Memory B cell (primary cell): ENCODE measurements at regions not wholly inside any gene's neighbourhood (a gene's known extent, or its start where the extent isn't known, plus 50 kb on each side); places are given as distances from the start of the nearest gene placed in this dataset.
A peak's percentile ranks its signal among the peaks of the same experiment; 100 is the strongest.

Source experiments
- ATAC-seq: fragments of 150-1000 bp; cut with Tn5 transposase; 2 replicates; pipeline ENCODE4 v1.10.0; 2021; ENCODE audit warnings: low read depth, mild to moderate bottlenecking, moderate library complexity
- DNase-seq, 2 donors: peaks; one replicate each; pipeline ENCODE4 v3.0.0; 2022; ENCODE audit warnings: low spot score in 2 of 2
- H3K27ac Mint-ChIP-seq: one replicate; pipeline ENCODE4 v1.8.0; 2022; ENCODE audit warnings: mild to moderate bottlenecking, moderate library complexity, mixed read lengths
- H3K27me3 Mint-ChIP-seq: one replicate; pipeline ENCODE4 v1.8.0; 2022; ENCODE audit warnings: mixed read lengths
- H3K36me3 Mint-ChIP-seq: one replicate; pipeline ENCODE4 v1.8.0; 2022; ENCODE audit warnings: mild to moderate bottlenecking, mixed read lengths
- H3K4me1 Mint-ChIP-seq: one replicate; pipeline ENCODE4 v1.8.0; 2022; ENCODE audit warnings: mixed read lengths
- H3K4me3 Mint-ChIP-seq: one replicate; pipeline ENCODE4 v1.8.0; 2022; ENCODE audit warnings: mild to moderate bottlenecking, moderate library complexity, mixed read lengths
- H3K9me3 Mint-ChIP-seq: one replicate; pipeline ENCODE4 v1.8.0; 2022; ENCODE audit warnings: mixed read lengths

GRCh38 chr20:21609981-21610380 is 95.5 kb upstream of the PAX1 start:
- H3K9me3 Mint-ChIP-seq = peaks cover 8% of the 10 kb centered on the region
- no peaks in the 10 kb centered on the region for H3K36me3 Mint-ChIP-seq
- H3K4me1 Mint-ChIP-seq = no peaks in the 10 kb centered on the region
- no peak overlapping the region for H3K27ac Mint-ChIP-seq
- no peak overlapping the region for H3K4me3 Mint-ChIP-seq
- DNase-seq (no peak), ATAC-seq (no peak)
- H3K27me3 Mint-ChIP-seq = peaks cover 13% of the 10 kb centered on the region

GRCh38 chr20:21609221-21609620 is 95.4 kb upstream of the NKX2-2 start:
- Mint-ChIP-seq H3K27me3 (peaks cover 13% of the 10 kb centered on the region), H3K9me3 (peaks cover 8% of the 10 kb centered on the region), H3K4me3 (no peak overlapping the region), H3K4me1 (no peaks in the 10 kb centered on the region), H3K36me3 (no peaks in the 10 kb centered on the region), H3K27ac (no peak overlapping the region)
- ATAC-seq (no peak), DNase-seq (no peak)

- no peak overlapping the region for H3K27ac Mint-ChIP-seq
- H3K4me1 Mint-ChIP-seq = no peaks in the 10 kb centered on the region
- no peak overlapping the region for H3K4me3 Mint-ChIP-seq
- no peak for DNase-seq
- peaks cover 13% of the 10 kb centered on the region for H3K27me3 Mint-ChIP-seq
- no peaks in the 10 kb centered on the region for H3K36me3 Mint-ChIP-seq
- no peak for ATAC-seq
- H3K9me3 Mint-ChIP-seq = peaks cover 8% of the 10 kb centered on the region
These were observed 94.9 kb upstream of the NKX2-2 start for GRCh38 chr20:21608777-21609176.

- H3K27ac Mint-ChIP-seq = no peak overlapping the region
- no peak for DNase-seq
- no peak for ATAC-seq
- no peaks in the 10 kb centered on the region for H3K4me1 Mint-ChIP-seq
- H3K9me3 Mint-ChIP-seq = peaks cover 8% of the 10 kb centered on the region
- no peak overlapping the region for H3K4me3 Mint-ChIP-seq
- peaks cover 13% of the 10 kb centered on the region for H3K27me3 Mint-ChIP-seq
- H3K36me3 Mint-ChIP-seq = no peaks in the 10 kb centered on the region
These were observed 94.3 kb upstream of the NKX2-2 start for GRCh38 chr20:21607971-21608725.

DNA sequence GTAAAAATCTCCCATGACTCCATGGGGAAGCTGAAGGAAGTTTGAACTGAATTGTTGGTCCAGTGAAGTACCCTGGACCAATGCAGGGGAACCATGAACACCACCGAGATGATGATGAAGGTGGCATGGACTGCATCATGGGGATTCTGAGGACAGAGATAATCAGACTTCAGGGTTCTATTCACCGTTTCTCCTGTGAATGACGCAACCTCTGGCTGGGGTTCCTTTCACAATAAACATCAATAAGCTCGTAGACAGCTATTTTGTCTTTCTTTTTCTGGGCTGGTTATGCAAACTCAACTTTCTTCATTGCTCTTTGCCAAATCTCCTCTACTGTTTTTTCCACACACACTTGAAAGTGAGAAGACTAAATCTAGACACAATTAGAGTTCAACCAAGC is 87.9 kb upstream of the NKX2-2 start:
- no peaks in the 10 kb centered on the region for H3K36me3 Mint-ChIP-seq
- H3K4me3 Mint-ChIP-seq = no peak overlapping the region
- ATAC-seq = no peak
- H3K27ac Mint-ChIP-seq = no peak overlapping the region
- no peaks in the 10 kb centered on the region for H3K4me1 Mint-ChIP-seq
- H3K9me3 Mint-ChIP-seq = peaks cover 11% of the 10 kb centered on the region
- no peak for DNase-seq
- H3K27me3 Mint-ChIP-seq = no peaks in the 10 kb centered on the region

DNA sequence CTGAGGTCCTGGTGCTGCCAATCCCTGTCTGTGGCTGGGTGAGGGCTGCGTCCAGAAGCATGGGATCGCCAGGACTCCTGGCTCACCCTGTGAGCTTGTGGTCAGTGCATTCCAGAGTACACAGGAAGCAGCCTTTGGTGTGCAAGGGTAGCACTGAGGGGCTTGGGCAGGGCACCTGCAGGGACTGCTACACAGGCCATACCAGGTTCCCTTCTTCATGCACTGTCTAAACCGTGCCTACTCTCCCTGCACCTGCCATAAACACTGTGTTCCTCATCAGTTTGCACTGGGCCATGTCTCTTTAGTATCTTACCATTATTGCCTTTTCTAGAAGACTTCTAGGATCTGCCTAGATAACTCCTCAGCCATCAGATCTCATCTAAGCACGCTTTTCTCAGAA is 72.8 kb upstream of the NKX2-2 start:
- DNase-seq = no peak
- Mint-ChIP-seq H3K4me1 (no peaks in the 10 kb centered on the region), H3K36me3 (no peaks in the 10 kb centered on the region), H3K4me3 (no peak overlapping the region), H3K27me3 (peaks cover 6% of the 10 kb centered on the region), H3K9me3 (peaks cover 7% of the 10 kb centered on the region), H3K27ac (no peak overlapping the region)
- no peak for ATAC-seq

DNA sequence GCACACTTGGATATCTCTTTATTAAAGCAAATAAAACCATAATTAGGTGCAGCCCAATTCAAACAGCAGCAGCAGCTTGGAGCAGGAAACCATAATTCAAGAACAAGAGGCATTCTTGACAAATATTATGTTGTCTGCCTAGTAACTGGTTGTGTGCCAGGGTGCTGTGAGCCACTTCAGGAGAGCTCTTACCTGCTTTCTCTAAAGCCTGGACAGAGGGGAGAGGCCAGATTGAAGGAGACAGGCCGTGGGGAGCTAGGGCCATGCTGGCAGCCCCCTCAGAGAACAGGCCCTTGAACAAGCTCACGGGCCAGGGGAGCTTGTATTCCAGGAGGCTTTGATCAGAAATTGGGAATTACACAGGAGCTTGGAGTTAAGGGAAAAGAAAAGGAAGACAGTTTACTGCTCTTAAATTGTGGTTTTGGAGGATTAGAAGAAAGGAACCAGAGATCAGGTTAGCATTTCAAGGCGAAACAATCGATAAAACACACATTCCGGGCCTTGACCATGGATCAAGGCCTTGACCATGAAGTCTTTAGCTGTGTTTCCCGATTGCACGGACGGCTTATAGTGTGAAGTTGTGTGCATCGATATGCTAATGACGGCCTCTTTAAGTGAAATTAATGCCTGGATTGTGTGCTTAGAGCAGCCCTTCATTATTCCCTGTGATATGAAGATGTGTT is 69.8 kb upstream of the NKX2-2 start:
- Mint-ChIP-seq H3K4me1 (no peaks in the 10 kb centered on the region), H3K36me3 (no peaks in the 10 kb centered on the region), H3K27me3 (peaks cover 11% of the 10 kb centered on the region), H3K9me3 (peaks cover 7% of the 10 kb centered on the region), H3K27ac (no peak overlapping the region), H3K4me3 (no peak overlapping the region)
- no peak for ATAC-seq
- DNase-seq = no peak

GRCh38 chr20:21577551-21577950 is 63.7 kb upstream of the NKX2-2 start:
- Mint-ChIP-seq H3K9me3 (peaks cover 3% of the 10 kb centered on the region), H3K4me1 (no peaks in the 10 kb centered on the region), H3K4me3 (no peak overlapping the region), H3K36me3 (no peaks in the 10 kb centered on the region), H3K27me3 (peaks cover 14% of the 10 kb centered on the region), H3K27ac (no peak overlapping the region)
- DNase-seq = no peak
- no peak for ATAC-seq

DNA sequence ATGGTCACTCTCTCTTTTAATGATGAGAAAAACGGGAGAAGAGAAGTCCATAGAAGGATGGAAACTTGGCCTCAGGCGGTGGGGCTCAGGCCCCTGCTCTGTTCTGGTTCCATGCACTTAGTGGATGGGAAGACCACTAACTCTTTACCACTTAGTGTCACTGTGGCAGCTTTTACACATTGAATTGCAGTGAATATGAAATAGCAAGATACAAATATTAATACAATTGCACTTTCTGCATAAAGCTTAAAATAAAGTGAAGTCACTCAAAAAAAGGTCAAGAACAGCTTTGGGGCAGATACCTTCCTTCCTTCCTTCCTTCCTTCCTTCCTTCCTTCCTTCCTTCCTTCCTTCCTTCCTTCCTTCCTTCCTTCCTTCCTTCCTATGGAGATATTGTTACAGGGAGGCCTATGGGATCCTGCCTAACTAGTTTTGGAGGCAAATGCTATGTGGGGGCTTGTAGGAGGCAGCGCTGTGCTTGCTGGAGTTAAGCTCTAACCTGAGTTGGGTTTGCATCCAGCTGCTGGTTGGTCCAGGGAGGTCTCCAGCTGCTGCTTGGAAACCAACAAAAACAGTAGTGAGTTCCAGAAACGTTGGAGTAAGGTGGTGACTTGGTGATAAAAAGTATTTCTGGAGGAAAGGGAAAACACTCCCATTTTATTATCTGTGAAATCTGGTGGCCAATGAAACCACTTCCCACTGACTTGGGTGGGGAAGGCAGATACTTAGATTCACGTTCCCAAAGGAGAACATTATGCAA is 62.3 kb upstream of the NKX2-2 start:
- no peaks in the 10 kb centered on the region for H3K36me3 Mint-ChIP-seq
- no peak for DNase-seq
- no peak for ATAC-seq
- H3K27me3 Mint-ChIP-seq = peaks cover 11% of the 10 kb centered on the region
- no peak overlapping the region for H3K4me3 Mint-ChIP-seq
- no peak overlapping the region for H3K27ac Mint-ChIP-seq
- H3K4me1 Mint-ChIP-seq = no peaks in the 10 kb centered on the region
- H3K9me3 Mint-ChIP-seq = no peaks in the 10 kb centered on the region

- Mint-ChIP-seq H3K27ac (no peak overlapping the region), H3K9me3 (no peaks in the 10 kb centered on the region), H3K27me3 (peaks cover 5% of the 10 kb centered on the region), H3K4me3 (no peak overlapping the region), H3K36me3 (no peaks in the 10 kb centered on the region), H3K4me1 (no peaks in the 10 kb centered on the region)
- ATAC-seq = no peak
- DNase-seq = no peak
These were observed 61.3 kb upstream of the NKX2-2 start for GRCh38 chr20:21575167-21575566.

DNA sequence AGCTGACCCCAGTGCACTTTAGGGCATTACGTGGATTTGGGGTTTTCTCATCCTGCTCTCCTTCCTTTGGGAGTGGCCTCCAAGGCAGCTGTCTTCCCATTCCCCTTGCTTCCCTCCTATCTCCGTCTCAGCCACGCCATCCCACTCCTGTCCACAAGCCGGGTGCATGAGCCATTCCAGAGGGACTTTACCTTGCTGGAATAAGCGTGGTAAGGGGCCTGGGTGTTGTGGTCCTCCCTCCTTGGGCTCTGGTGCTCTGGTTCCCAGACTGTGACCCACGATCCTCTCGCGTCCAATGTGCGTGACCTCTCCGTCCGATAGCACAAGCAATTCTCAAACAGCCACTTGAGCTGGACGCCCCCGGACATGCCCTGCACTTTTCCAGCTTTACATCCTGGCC is 60.6 kb upstream of the NKX2-2 start:
- peaks cover 9% of the 10 kb centered on the region for H3K27me3 Mint-ChIP-seq
- ATAC-seq (no peak), DNase-seq (no peak)
- no peak overlapping the region for H3K4me3 Mint-ChIP-seq
- H3K9me3 Mint-ChIP-seq = no peaks in the 10 kb centered on the region
- H3K36me3 Mint-ChIP-seq = no peaks in the 10 kb centered on the region
- no peaks in the 10 kb centered on the region for H3K4me1 Mint-ChIP-seq
- no peak overlapping the region for H3K27ac Mint-ChIP-seq

- H3K4me1 Mint-ChIP-seq = no peaks in the 10 kb centered on the region
- peaks cover 10% of the 10 kb centered on the region for H3K27me3 Mint-ChIP-seq
- H3K27ac Mint-ChIP-seq = no peak overlapping the region
- H3K4me3 Mint-ChIP-seq = no peak overlapping the region
- H3K36me3 Mint-ChIP-seq = no peaks in the 10 kb centered on the region
- ATAC-seq = no peak
- no peaks in the 10 kb centered on the region for H3K9me3 Mint-ChIP-seq
- no peak for DNase-seq
These were observed 59.4 kb upstream of the NKX2-2 start for GRCh38 chr20:21573259-21573658.

DNA sequence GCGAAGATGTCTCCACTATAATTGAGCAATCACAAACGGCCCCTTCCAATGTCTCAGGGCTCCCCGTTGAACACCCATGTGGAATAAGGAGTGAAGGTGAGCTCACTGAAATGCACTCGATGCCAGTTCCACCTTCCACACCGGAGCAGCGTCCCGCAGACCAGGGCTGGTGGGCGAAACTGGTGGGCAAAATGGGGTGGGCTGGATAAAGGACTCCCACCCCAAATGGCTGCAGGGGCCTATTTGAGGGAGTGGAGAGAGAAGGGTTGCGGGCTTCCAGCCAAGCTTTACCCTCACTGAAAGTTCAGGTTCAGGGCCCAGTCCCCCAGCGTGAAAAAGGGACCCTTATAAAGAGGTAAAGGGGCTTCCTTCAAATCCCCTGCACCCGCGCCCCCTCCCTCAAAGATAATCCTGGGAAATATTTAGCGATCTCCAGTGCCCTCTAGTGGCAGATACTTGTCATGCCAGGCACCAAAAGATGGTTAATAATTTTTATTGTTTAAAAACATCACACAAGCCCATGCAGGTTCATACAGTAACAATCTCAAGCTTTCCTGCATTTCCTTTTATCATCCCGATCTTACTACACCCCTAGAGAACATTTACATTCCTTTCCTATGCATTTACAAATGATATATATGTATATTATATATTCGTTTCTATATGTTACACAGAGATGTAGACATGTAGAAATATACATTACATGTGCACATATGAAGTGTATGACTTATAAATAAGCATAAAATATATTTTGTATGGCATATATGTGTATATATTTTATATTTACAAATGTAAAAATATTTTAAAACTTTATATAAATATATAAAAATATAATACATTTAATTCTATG is 58.2 kb upstream of the NKX2-2 start:
- Mint-ChIP-seq H3K4me3 (no peak overlapping the region), H3K4me1 (no peaks in the 10 kb centered on the region), H3K27me3 (peaks cover 12% of the 10 kb centered on the region), H3K9me3 (no peaks in the 10 kb centered on the region), H3K36me3 (no peaks in the 10 kb centered on the region), H3K27ac (no peak overlapping the region)
- ATAC-seq (no peak), DNase-seq (peak; percentile 0 to 9)
